Stimulated activated naive CD8-positive, alpha-beta T cell treated with anti-CD3 and anti-CD28 coated beads, Interleukin-15, amount 100 ng/mL, for 72 hours (primary cell): ENCODE measurements at regions not wholly inside any gene's neighbourhood (a gene's known extent, or its start where the extent isn't known, plus 50 kb on each side); places are given as distances from the start of the nearest gene placed in this dataset.

ENCODE experiments used
- ATAC-seq: fragments of 150-1000 bp; cut with Tn5 transposase; 2 replicates; pipeline ENCODE4 v1.10.0; 2021; ENCODE audit warnings: mild to moderate bottlenecking, moderate library complexity
- DNase-seq, 2 donors: peaks; one replicate each; pipeline ENCODE4 v3.0.0; 2021 to 2022
- H3K27ac Mint-ChIP-seq, 2 donors: one replicate each; pipeline ENCODE4 v1.8.0; 2022; ENCODE audit warnings: mild to moderate bottlenecking in 2 of 2, mixed read lengths in 2 of 2, moderate library complexity in 2 of 2
- H3K27me3 Mint-ChIP-seq: one replicate; pipeline ENCODE4 v1.8.0; 2022; ENCODE audit warnings: mixed read lengths
- H3K4me1 Mint-ChIP-seq: one replicate; pipeline ENCODE4 v1.8.0; 2022; ENCODE audit warnings: mild to moderate bottlenecking, mixed read lengths
- H3K4me3 Mint-ChIP-seq, 2 donors: one replicate each; pipeline ENCODE4 v1.8.0; 2022; ENCODE audit warnings: mild to moderate bottlenecking in 2 of 2, mixed read lengths in 2 of 2, moderate library complexity in 1 of 2
- H3K9me3 Mint-ChIP-seq, 2 donors: one replicate each; pipeline ENCODE4 v1.8.0; 2022; ENCODE audit warnings: mixed read lengths in 2 of 2

DNA sequence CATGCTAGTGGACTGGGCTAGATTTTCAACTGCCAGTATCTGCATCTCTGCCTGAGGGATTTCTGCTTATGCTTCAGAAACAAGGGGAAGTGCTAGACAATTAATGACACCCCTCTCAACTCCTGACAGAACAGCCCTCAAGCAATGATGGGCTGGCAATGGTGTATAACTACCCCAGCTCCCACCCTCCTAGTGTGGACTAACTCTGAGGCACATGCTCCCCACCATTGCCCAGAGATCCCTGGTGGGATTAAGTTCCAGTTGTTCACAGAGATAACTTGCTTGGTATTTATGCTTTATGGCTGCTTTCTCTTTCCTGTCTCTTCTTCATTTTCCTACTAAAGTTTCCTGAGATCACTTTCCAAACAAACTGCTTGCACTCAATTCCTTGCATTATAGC lies 113.5 kb downstream of the RPS24 start:
- H3K27me3 Mint-ChIP-seq: peaks cover 8% of the 10 kb centered on the region

DNA sequence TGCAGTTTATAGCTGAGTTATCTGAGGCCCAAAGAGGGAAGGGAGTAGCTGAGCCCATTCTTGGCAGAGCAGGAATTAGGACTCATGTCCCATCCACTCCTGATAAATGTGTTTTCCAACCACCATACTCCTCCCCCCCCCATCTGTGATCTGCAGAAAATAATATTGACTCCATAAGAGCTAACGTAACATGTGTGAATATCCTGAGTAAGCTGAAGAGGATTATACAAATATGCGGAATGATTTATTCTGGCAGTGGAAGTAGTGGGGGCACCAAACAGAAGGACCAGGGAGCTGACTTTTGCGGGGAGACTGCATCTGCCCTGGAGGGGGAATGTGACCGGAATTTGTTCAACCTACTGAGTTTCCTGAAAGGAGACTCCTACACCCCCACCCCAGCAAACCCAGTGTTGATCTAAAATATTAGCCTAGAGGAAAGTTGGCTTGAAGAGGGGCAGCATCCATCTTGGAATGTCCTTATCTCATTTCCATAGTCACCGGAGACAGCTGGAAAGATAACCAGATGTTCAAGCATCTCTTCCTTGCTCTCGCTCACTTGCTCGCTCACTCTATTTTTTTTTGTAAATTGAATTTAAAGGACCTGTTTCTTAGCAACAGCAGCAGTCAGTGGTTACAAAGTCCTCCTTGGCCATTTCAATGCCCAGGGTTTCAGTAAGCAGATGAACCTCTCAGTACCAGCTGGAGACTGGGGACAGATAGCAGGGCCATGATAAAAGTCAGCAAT lies 114.7 kb downstream of the RPS24 start:
- Mint-ChIP-seq H3K4me3 (no peak overlapping the region), H3K27ac (peak overlapping the region in 1 of 2 donors; percentile 83), H3K9me3 (peaks cover 0 to 7% of the 10 kb centered on the region in 2 donors), H3K27me3 (peaks cover 8% of the 10 kb centered on the region), H3K4me1 (no peaks in the 10 kb centered on the region)
- no peak for ATAC-seq
- DNase-seq: no peak

More for the DNA sequence above, 113.5 kb downstream of the RPS24 start:
- no peaks in the 10 kb centered on the region for H3K4me1 Mint-ChIP-seq
- DNase-seq (no peak), ATAC-seq (no peak)
- H3K9me3 Mint-ChIP-seq: peaks cover 0 to 7% of the 10 kb centered on the region in 2 donors
- no peak overlapping the region for H3K27ac Mint-ChIP-seq
- no peak overlapping the region for H3K4me3 Mint-ChIP-seq

DNA sequence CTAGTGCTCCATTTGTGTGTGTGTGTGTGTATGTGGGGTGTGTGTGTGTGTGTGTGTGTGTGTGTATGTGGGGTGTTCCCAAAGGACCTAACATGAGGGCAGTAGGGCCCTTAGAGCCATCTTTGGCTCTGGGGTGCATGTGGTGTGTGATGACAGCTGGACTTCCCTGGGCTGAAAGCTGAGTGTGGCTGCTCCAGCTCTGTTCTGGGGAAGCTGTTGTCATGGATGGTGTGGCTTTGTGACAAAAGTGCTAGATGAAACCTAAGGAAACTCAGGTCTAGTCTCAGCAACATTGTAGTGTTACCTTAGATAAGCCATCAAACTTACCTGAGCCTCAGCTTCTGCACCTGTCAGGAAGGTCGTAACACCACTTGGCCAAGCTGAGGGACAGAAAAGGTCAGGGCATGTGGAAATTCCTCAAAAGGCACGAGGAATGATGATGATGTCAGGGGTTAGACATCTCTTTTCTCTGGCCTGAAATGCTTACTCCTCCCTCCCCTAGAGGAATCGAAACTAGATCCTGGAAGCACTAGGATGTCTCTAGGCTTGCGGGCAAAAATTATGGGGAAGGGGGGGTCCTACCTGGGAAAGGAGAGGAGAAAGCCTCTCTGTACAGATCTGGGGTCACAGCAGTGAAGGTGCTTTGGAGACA lies 115.4 kb downstream of the RPS24 start:
- no peaks in the 10 kb centered on the region for H3K4me1 Mint-ChIP-seq

DNA sequence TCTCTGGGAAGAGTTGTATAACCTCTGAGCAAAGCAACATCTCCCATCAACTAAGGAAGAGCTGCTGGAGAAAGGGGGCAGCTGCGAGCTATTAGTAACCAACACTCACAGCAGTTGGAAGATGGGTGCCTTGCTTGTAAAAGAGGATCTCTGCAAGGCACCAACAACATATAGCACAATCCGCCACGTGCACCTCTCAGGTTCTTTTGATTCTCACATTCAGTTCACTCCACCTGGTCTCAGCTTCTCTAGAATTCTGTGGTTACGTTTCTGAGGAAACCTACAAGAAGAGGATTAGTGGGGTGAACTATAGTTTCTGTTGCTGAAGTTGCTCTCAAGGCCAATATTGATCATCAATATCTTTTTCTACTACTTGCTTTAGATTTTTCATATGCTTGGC lies 117.1 kb downstream of the RPS24 start:
- Mint-ChIP-seq H3K27ac (no peak overlapping the region), H3K4me3 (no peak overlapping the region), H3K9me3 (peaks cover 0 to 2% of the 10 kb centered on the region in 2 donors), H3K4me1 (no peaks in the 10 kb centered on the region), H3K27me3 (peaks cover 2% of the 10 kb centered on the region)
- DNase-seq (no peak), ATAC-seq (no peak)

More for the DNA sequence above, 115.4 kb downstream of the RPS24 start:
- Mint-ChIP-seq H3K4me3 (no peak overlapping the region), H3K27me3 (peaks cover 8% of the 10 kb centered on the region), H3K9me3 (peaks cover 0 to 7% of the 10 kb centered on the region in 2 donors), H3K27ac (peak overlapping the region; percentile 37 to 83)
- no peak for ATAC-seq
- DNase-seq: no peak

DNA sequence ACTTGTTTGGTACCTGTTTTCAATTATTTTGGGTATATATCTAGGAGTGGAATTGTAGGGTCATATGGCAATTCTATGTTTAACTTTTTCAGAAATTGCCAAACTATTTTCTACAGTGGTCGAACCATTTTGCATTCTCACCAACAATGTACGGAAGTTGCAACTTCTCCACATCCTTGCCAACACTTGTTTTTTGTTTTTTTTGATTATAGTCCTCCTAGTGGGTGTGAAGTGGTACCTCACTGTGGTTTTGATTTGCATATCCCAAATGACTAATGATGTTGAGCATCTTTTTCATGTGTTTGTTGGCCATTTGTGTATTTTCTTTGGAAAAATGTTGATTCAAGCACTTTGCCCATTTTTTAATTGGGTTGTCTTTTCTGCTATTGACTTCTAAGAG lies 122.1 kb downstream of the RPS24 start:
- Mint-ChIP-seq H3K4me1 (no peaks in the 10 kb centered on the region), H3K27me3 (peaks cover 7% of the 10 kb centered on the region), H3K9me3 (no peaks in the 10 kb centered on the region), H3K27ac (no peak overlapping the region), H3K4me3 (no peak overlapping the region)
- DNase-seq (no peak), ATAC-seq (no peak)

DNA sequence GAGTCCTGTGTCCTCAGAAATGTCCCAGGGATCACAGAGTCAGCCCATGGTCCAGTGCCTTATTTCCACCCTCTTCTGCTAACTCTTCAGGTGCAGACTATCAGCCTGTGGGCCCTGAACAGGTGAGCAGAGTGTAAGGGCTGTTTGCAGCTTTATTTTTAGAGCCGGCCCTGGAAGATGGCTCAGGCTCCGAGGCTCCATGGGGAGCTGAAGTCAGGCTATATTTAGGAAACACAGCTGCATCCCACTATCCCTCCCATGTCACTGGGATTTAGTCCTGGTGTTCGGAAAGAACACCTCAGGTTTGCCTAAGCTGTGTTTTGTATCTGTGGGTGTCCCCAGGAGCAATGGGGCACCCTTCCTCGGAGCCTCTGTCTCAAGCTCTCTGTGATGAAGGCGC lies 126.9 kb downstream of the RPS24 start:
- ATAC-seq: no peak
- H3K4me3 Mint-ChIP-seq: no peak overlapping the region

DNA sequence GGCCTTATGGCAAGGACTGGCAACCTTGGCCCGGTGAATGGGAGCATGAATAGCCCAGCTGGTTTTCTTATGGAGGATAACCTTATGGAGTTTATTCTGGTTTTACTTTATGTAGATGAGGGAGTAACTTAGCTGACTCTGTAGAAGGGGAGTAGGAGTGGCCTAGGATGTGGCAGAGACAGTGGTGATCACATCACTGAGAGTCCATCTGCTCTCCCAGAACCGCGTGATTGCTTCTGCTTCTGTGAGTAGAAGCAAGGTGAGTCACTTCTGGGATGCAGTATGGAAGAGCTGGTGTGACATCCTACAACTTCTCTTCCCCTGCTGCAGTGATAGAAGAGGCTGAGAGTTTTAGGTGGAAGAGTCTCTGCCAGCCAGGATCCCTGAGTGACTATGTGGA lies 129.2 kb downstream of the RPS24 start:
- Mint-ChIP-seq H3K27ac (no peak overlapping the region), H3K9me3 (peaks cover 0 to 9% of the 10 kb centered on the region in 2 donors), H3K27me3 (peaks cover 7% of the 10 kb centered on the region), H3K4me1 (no peaks in the 10 kb centered on the region), H3K4me3 (no peak overlapping the region)
- DNase-seq (no peak), ATAC-seq (no peak)

More for the DNA sequence above, 126.9 kb downstream of the RPS24 start:
- Mint-ChIP-seq H3K9me3 (peaks cover 0 to 9% of the 10 kb centered on the region in 2 donors), H3K27me3 (peaks cover 7% of the 10 kb centered on the region), H3K4me1 (no peaks in the 10 kb centered on the region), H3K27ac (no peak overlapping the region)
- DNase-seq: no peak

DNA sequence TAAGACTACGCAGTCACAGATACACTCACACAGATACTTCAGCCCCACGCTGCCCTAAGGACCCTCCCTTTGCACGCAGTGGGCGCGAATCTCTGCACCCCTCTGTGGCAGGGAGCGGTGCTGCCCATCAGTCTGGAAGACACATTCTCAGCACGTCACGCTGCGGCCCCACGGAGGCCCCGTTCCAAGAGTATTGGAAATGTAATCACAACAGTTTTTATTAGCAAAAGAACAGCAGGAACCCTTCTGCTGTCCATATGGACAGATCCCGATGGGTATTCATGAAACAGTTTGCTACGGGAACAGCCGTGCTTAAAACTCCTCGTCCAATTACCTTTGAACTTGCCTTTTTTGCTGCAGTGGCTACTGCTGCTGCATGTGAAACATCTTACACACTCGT lies 131.0 kb downstream of the RPS24 start:
- Mint-ChIP-seq H3K9me3 (peaks cover 0 to 9% of the 10 kb centered on the region in 2 donors), H3K27ac (no peak overlapping the region), H3K27me3 (peaks cover 2% of the 10 kb centered on the region), H3K4me1 (no peaks in the 10 kb centered on the region), H3K4me3 (no peak overlapping the region)
- no peak for DNase-seq
- ATAC-seq: no peak

DNA sequence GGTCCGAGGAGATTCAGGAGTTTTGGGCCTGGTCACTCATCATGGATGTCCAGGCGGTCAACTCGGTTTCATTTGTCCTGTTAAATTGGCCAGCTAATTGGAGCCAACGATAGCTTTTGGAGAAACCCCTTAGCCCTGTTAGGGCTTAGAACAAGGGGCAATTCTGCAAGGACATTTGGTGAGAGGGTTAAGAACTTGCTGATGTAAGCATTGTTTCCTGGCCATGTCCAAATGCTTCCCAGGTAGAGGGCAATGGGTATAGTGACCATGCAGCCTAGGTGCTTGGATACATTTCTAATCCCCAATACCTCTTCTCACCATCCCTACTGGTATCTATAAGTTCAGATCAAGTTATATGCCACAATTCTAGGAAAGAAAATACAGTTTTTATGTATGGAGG lies 131.5 kb downstream of the RPS24 start:
- Mint-ChIP-seq H3K9me3 (peaks cover 0 to 9% of the 10 kb centered on the region in 2 donors), H3K4me1 (no peaks in the 10 kb centered on the region), H3K4me3 (no peak overlapping the region), H3K27me3 (peaks cover 7% of the 10 kb centered on the region), H3K27ac (no peak overlapping the region)
- ATAC-seq: no peak
- DNase-seq: no peak

DNA sequence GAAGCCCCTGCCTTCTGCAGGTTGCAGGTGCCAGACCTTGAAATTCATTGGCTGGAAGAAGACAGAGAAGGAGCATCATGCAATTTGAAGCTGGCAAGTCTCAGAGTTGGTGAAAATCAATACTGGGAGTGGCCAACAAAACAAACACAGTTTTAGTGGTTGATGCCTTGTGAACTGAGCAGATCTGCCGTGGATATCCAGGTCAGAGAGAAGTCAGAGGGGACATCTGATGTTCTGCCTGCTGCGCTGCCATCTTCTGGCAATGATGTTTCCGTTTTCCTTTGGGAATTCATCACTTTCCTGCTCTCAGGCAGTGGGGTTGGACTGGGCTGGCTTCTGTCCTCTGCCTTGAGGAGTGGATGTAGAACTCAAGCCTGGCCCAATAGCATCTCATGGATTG lies 132.0 kb downstream of the RPS24 start:
- Mint-ChIP-seq H3K27ac (no peak overlapping the region), H3K27me3 (peaks cover 7% of the 10 kb centered on the region), H3K4me1 (no peaks in the 10 kb centered on the region), H3K9me3 (peaks cover 0 to 9% of the 10 kb centered on the region in 2 donors), H3K4me3 (no peak overlapping the region)
- no peak for DNase-seq
- ATAC-seq: no peak

DNA sequence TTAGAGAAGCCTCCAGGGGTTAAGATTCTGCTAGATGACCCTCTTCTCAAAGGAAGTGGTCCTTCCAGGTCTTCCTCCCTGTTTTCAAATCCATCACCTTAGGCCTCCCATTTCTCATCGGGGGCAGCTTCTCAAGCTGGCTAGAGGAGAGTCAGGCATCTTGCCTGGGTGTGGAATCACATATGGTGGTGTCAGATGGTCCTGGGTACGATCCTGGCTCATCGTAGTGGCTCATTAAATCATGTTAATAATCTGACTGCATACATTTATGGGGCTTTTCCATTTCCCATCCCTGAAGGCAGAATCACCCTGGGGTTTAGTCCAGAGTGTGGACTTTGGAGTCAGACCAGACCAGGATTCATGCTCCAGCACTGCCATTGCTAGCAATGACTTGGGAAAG lies 132.6 kb downstream of the RPS24 start:
- ATAC-seq (no peak), DNase-seq (no peak)

DNA sequence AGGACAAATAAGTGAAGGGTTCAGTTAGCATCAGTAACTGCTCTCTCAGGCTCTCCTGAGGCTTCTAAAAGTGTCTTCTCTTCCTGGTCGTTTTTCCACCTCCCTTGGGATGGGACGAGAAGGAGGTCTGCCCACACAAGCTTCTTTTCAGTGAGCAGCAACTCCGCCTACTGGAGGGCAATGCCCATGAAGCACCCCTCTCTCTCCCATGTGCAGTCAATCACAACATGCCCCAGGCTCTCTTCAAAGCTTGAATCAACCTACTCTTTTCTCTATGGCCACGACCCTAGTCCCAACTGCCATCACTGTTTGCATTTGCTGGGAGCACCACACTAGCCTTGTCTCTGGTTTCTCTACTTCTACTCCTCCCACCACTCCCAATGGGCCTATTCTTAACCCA lies 135.6 kb downstream of the RPS24 start:
- Mint-ChIP-seq H3K27me3 (peaks cover 7% of the 10 kb centered on the region), H3K27ac (no peak overlapping the region), H3K4me3 (no peak overlapping the region), H3K9me3 (no peaks in the 10 kb centered on the region), H3K4me1 (no peaks in the 10 kb centered on the region)
- ATAC-seq: no peak
- DNase-seq: no peak

More for the DNA sequence above, 132.6 kb downstream of the RPS24 start:
- H3K9me3 Mint-ChIP-seq: peaks cover 0 to 9% of the 10 kb centered on the region in 2 donors
- peaks cover 7% of the 10 kb centered on the region for H3K27me3 Mint-ChIP-seq
- no peak overlapping the region for H3K27ac Mint-ChIP-seq
- no peaks in the 10 kb centered on the region for H3K4me1 Mint-ChIP-seq
- no peak overlapping the region for H3K4me3 Mint-ChIP-seq

DNA sequence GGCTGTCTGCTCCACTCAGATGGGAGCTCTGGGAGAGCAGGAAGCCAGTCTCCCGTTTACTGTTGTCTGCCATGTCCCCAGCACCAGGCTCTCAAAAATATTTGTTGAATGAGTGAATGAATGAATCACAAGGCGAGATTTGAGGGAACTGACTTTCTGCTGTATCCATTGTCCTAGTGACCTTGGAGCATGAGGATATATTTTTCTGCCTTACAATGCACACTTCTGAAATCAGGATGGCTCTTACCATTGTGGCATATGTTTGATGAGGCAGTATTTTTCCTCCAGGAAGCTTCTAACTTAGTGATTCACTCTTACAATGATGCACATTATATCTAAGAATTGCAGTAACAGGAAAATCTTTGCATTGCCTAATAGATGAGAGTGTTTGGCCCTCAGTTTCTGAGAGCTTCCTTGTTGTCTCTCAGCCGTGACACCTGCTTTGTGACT lies 136.4 kb downstream of the RPS24 start:
- no peaks in the 10 kb centered on the region for H3K9me3 Mint-ChIP-seq
- no peak overlapping the region for H3K4me3 Mint-ChIP-seq
- peaks cover 7% of the 10 kb centered on the region for H3K27me3 Mint-ChIP-seq
- no peaks in the 10 kb centered on the region for H3K4me1 Mint-ChIP-seq
- DNase-seq: no peak
- ATAC-seq: no peak
- no peak overlapping the region for H3K27ac Mint-ChIP-seq

DNA sequence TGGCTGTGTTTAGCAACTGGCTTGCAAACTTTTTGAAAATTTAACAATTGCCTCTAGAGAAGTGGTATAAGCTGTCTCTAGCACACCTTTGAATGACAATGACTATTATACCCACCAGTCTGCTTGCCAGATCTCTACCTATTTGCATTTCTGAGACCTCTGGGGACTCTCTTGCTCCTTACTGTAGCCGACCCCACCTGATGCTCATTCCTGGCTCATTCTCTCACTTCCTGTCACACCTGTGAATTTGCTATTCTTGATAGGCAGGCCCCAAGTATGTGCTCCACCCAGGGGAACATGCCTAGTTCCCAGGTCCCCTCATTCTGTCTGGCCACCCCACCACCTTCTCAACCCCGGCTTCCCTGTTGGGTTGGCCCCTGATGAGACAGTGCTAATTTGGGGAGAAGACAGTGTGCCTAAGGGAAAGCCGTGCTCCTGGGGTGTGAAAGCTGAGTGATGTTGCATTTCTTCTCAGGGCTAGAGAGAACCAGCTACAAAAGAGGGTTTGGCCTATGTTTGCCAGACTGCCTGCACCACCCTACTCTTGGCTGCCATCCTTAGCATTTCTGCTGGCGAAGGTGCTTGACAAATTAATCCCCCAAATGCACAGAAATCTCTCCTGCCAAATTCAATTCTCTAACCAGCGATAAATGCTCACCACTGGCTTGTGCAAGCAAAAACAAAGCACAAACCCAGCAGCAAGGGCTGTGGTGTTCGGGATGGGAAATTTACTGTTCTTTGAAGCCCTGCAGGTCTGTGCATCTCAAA lies 138.2 kb downstream of the RPS24 start:
- Mint-ChIP-seq H3K27me3 (peaks cover 7% of the 10 kb centered on the region), H3K27ac (no peak overlapping the region), H3K4me1 (no peaks in the 10 kb centered on the region), H3K9me3 (no peaks in the 10 kb centered on the region), H3K4me3 (no peak overlapping the region)
- no peak for ATAC-seq
- DNase-seq: no peak

DNA sequence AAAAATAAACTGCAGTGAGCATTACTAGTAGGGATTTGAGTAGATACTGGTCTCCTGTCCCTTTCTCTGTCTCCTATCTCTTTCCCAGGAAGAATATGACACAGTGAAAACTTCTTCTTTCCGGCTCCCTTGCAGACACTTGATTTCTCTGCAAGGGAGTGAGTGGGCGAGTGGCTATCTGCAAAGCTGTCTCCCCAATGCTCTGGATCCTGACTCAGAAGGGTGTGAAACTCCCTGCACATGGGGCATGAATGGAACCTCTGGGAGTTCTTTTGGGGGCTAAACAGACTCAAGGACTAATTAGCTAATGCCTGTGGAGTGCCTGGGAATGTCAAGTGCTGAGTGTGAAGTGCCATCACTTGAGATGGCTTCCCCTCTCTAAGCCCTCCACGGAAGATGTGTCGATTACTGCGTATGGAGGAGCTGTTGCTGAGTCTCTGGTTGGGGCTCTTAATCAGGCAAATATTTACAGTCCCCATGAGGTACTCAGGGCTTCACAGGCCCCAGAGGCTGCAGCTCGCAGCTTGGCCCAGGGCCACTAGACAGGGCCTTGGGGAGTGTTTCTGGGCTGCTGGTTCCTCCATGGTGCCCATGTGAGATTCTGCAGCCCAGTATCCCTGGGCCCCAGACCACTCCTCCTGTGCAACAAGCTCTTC lies 139.8 kb downstream of the RPS24 start:
- no peak for ATAC-seq
- Mint-ChIP-seq H3K4me3 (no peak overlapping the region), H3K27me3 (peaks cover 7% of the 10 kb centered on the region), H3K4me1 (no peaks in the 10 kb centered on the region), H3K27ac (no peak overlapping the region), H3K9me3 (no peaks in the 10 kb centered on the region)
- DNase-seq: no peak
